Astrocyte (in vitro differentiated cells and primary cell): ENCODE measurements at regions not wholly inside any gene's neighbourhood (a gene's known extent, or its start where the extent isn't known, plus 50 kb on each side); places are given as distances from the start of the nearest gene placed in this dataset.
"Not testable (repeated sequence)": the region's sequence is repeated elsewhere in the genome, so short reads cannot be mapped to it uniquely, and the experiment has no call there.

Experiments
- EZH2 ChIP-seq: IDR thresholded peaks from 2 replicates; pipeline ENCODE4 v1.6.1; 2012; ENCODE audit warnings: mild to moderate bottlenecking, low read length, inconsistent platforms; ENCODE audit not compliant: insufficient read depth
- TF ChIP-seq, protein P1 (sequence below): IDR thresholded peaks from 2 replicates; pipeline ENCODE4 v1.5.1; 2011; ENCODE audit warnings: low read depth, mild to moderate bottlenecking, inconsistent platforms, low read length, moderate library complexity; ENCODE audit not compliant: insufficient read depth

DNA sequence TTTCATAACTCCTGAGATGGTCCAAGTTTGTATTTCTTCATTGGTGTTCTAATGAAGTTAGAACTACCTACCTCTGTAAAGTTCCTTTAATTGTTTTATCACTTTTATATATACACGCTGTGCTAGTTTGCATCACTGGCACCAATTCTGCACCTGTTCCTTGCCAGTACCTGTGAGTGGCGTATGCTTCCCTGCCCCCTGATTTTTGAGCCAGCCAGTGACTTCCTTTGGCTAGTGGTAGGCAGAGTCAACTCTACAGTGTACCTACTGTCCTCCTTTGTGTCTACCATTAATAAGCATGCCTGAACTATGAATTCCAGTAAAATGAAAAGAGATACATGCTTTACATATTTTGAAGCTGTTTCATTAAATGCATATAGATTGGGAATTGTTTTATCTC is 186.8 kb upstream of the SPATA31A3 start:
- TF ChIP-seq, protein P1, sequence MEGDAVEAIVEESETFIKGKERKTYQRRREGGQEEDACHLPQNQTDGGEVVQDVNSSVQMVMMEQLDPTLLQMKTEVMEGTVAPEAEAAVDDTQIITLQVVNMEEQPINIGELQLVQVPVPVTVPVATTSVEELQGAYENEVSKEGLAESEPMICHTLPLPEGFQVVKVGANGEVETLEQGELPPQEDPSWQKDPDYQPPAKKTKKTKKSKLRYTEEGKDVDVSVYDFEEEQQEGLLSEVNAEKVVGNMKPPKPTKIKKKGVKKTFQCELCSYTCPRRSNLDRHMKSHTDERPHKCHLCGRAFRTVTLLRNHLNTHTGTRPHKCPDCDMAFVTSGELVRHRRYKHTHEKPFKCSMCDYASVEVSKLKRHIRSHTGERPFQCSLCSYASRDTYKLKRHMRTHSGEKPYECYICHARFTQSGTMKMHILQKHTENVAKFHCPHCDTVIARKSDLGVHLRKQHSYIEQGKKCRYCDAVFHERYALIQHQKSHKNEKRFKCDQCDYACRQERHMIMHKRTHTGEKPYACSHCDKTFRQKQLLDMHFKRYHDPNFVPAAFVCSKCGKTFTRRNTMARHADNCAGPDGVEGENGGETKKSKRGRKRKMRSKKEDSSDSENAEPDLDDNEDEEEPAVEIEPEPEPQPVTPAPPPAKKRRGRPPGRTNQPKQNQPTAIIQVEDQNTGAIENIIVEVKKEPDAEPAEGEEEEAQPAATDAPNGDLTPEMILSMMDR = not testable (repeated sequence)
- not testable (repeated sequence) for TF ChIP-seq EZH2
